ENCODE measurements at regions not wholly inside any gene's neighbourhood (a gene's known extent, or its start where the extent isn't known, plus 50 kb on each side); places are given as distances from the start of the nearest gene placed in this dataset.

DNA sequence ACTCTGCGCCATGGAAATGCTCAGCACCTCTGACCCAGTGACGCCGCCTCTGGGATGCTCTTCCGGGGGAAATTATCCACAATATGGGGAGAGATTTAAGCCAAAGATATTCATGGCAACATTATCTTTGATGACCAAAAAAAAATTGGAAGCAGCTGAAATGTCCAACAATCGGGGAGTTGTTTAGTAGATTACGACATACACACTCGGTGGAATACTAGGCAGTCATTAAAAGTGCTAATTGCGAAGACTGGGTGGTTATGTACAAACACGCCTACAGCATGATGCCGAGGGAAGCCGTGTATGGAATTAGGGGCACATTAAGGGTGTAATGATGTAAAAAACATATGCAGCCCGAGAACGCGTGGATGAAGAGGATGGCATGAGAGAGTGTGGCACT, 75.2 kb downstream of the UNCX start:
- ChIA-PET POLR2A (no interaction called here), CTCF (no interaction called here)
- H3K36me3 Mint-ChIP-seq, result no peaks in the 10 kb centered on the region
- DNase-seq (ENCODE audit: low spot score) (no peak), ATAC-seq (no peak)
- no peak overlapping the region for H3K4me3 Mint-ChIP-seq
- H3K4me1 Mint-ChIP-seq, result no peaks in the 10 kb centered on the region
- peaks cover 10% of the 10 kb centered on the region for H3K9me3 Mint-ChIP-seq
- no peaks in the 10 kb centered on the region for H3K27me3 Mint-ChIP-seq (ENCODE audit: low read depth)
- no peak overlapping the region for H3K27ac Mint-ChIP-seq
- no peak for TF ChIP-seq ZNF532 (CRISPR knock-in tag; IDR thresholded peaks at IDR 0.05; ENCODE audit: borderline replicate concordance)
- TF ChIP-seq SMAD4 (CRISPR knock-in tag; IDR thresholded peaks at IDR 0.05), result no peak
- no peak for TF ChIP-seq ZNF416 (CRISPR knock-in tag; IDR thresholded peaks at IDR 0.05)
- TF ChIP-seq CBFB (CRISPR knock-in tag; IDR thresholded peaks at IDR 0.05; ENCODE audit: low read depth), result no peak
- no peak for TF ChIP-seq SP1 (CRISPR knock-in tag; conservative IDR thresholded peaks at IDR 0.05)
- no peak for TF ChIP-seq ZNF423 (CRISPR knock-in tag; IDR thresholded peaks at IDR 0.05)
- TF ChIP-seq ZNF263 (CRISPR knock-in tag; IDR thresholded peaks at IDR 0.05; ENCODE audit: low read depth), result no peak
- TF ChIP-seq ZNF138 (CRISPR knock-in tag; conservative IDR thresholded peaks at IDR 0.05), result no peak
- TF ChIP-seq GRHL2 (CRISPR knock-in tag; IDR thresholded peaks at IDR 0.05; ENCODE audit: insufficient replicate concordance, severe bottlenecking), result no peak
- no peak for TF ChIP-seq PRRX2 (CRISPR knock-in tag; IDR thresholded peaks at IDR 0.05)
- TF ChIP-seq ZNF671 (CRISPR knock-in tag; IDR thresholded peaks at IDR 0.05), result no peak
- no peak for TF ChIP-seq EMX1 (CRISPR knock-in tag; IDR thresholded peaks at IDR 0.05)
- no peak for TF ChIP-seq ATF6 (CRISPR knock-in tag; IDR thresholded peaks at IDR 0.05)
- no peak for TF ChIP-seq RELA (CRISPR knock-in tag; IDR thresholded peaks at IDR 0.05; ENCODE audit: borderline replicate concordance)

DNA sequence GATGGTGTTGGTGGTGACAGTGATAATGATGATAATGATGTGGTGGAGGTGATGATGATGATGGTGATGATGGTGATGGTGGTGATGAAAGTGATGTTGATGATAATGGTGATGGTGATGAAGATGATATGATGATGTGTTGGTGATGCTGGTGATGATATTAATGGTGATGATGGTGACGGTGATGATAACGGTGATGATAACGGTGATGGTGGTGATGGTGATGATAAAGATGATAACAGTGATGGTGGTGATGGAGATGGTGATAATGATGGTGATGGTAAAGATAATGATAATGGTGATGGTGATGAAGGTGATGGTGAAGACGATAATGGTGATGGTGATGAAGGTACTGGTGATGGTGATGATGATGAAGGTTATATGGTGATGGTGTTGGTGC, 76.6 kb downstream of the UNCX start:
- Mint-ChIP-seq H3K4me3 (no peak overlapping the region), H3K9me3 (peaks cover 10% of the 10 kb centered on the region), H3K27me3 (ENCODE audit: low read depth) (no peaks in the 10 kb centered on the region), H3K27ac (no peak overlapping the region), H3K36me3 (no peaks in the 10 kb centered on the region), H3K4me1 (no peaks in the 10 kb centered on the region)
- ATAC-seq, result no peak
- no peak for DNase-seq (ENCODE audit: low spot score)
- CTCF ChIA-PET, result no interaction called here
- POLR2A ChIA-PET, result no interaction called here
- TF ChIP-seq HMGXB4 (CRISPR knock-in tag; IDR thresholded peaks at IDR 0.05) (no peak), KAT7 (CRISPR knock-in tag; IDR thresholded peaks at IDR 0.05; ENCODE audit: borderline replicate concordance) (no peak), ELF4 (CRISPR knock-in tag; IDR thresholded peaks at IDR 0.05; ENCODE audit: low read depth) (no peak), IRF2 (CRISPR knock-in tag; IDR thresholded peaks at IDR 0.05; ENCODE audit: borderline replicate concordance, low read depth) (no peak), RELA (CRISPR knock-in tag; IDR thresholded peaks at IDR 0.05; ENCODE audit: borderline replicate concordance) (no peak), ZBTB21 (CRISPR knock-in tag; IDR thresholded peaks at IDR 0.05; ENCODE audit: borderline replicate concordance) (no peak), NR3C1 (CRISPR knock-in tag; conservative IDR thresholded peaks at IDR 0.05; ENCODE audit: low read depth) (no peak), TEAD1 (CRISPR knock-in tag; IDR thresholded peaks at IDR 0.05) (no peak)
- TF ChIP-seq, protein P1, sequence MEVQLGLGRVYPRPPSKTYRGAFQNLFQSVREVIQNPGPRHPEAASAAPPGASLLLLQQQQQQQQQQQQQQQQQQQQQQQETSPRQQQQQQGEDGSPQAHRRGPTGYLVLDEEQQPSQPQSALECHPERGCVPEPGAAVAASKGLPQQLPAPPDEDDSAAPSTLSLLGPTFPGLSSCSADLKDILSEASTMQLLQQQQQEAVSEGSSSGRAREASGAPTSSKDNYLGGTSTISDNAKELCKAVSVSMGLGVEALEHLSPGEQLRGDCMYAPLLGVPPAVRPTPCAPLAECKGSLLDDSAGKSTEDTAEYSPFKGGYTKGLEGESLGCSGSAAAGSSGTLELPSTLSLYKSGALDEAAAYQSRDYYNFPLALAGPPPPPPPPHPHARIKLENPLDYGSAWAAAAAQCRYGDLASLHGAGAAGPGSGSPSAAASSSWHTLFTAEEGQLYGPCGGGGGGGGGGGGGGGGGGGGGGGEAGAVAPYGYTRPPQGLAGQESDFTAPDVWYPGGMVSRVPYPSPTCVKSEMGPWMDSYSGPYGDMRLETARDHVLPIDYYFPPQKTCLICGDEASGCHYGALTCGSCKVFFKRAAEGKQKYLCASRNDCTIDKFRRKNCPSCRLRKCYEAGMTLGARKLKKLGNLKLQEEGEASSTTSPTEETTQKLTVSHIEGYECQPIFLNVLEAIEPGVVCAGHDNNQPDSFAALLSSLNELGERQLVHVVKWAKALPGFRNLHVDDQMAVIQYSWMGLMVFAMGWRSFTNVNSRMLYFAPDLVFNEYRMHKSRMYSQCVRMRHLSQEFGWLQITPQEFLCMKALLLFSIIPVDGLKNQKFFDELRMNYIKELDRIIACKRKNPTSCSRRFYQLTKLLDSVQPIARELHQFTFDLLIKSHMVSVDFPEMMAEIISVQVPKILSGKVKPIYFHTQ (CRISPR knock-in tag; IDR thresholded peaks at IDR 0.05), result no peak
- TF ChIP-seq, protein P2, sequence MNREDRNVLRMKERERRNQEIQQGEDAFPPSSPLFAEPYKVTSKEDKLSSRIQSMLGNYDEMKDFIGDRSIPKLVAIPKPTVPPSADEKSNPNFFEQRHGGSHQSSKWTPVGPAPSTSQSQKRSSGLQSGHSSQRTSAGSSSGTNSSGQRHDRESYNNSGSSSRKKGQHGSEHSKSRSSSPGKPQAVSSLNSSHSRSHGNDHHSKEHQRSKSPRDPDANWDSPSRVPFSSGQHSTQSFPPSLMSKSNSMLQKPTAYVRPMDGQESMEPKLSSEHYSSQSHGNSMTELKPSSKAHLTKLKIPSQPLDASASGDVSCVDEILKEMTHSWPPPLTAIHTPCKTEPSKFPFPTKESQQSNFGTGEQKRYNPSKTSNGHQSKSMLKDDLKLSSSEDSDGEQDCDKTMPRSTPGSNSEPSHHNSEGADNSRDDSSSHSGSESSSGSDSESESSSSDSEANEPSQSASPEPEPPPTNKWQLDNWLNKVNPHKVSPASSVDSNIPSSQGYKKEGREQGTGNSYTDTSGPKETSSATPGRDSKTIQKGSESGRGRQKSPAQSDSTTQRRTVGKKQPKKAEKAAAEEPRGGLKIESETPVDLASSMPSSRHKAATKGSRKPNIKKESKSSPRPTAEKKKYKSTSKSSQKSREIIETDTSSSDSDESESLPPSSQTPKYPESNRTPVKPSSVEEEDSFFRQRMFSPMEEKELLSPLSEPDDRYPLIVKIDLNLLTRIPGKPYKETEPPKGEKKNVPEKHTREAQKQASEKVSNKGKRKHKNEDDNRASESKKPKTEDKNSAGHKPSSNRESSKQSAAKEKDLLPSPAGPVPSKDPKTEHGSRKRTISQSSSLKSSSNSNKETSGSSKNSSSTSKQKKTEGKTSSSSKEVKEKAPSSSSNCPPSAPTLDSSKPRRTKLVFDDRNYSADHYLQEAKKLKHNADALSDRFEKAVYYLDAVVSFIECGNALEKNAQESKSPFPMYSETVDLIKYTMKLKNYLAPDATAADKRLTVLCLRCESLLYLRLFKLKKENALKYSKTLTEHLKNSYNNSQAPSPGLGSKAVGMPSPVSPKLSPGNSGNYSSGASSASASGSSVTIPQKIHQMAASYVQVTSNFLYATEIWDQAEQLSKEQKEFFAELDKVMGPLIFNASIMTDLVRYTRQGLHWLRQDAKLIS (CRISPR knock-in tag; IDR thresholded peaks at IDR 0.05; ENCODE audit: borderline replicate concordance), result no peak

All from WTC11 (cell line).